Gastroesophageal sphincter (tissue), 4 donors: ENCODE measurements at regions not wholly inside any gene's neighbourhood (a gene's known extent, or its start where the extent isn't known, plus 50 kb on each side); places are given as distances from the start of the nearest gene placed in this dataset.
"Not testable (repeated sequence)": the region's sequence is repeated elsewhere in the genome, so short reads cannot be mapped to it uniquely, and the experiment has no call there.

ENCODE experiments used
- ATAC-seq: fragments of 150-250 bp; one replicate; pipeline ENCODE4 v1.9.1; 2016; ENCODE audit warnings: mild to moderate bottlenecking, moderate library complexity
- H3K27ac ChIP-seq, 4 donors: fragments of 200-600 bp; sonication (generic) in 3 of 4; 1 replicate in 3 of 4; 2 replicates in 1 of 4; pipeline ENCODE4 v1.5.1; 2016 to 2019
- H3K27me3 ChIP-seq: fragments of 200-600 bp; sonication (generic); one replicate; pipeline ENCODE4 v1.5.1; 2019
- H3K36me3 ChIP-seq, 2 donors: fragments of 200-600 bp; sonication (generic); one replicate each; pipeline ENCODE4 v1.5.1; 2019; ENCODE audit warnings: control low read depth in 1 of 2
- H3K4me1 ChIP-seq, 3 donors: fragments of 200-600 bp; sonication (generic); 1 replicate in 2 of 3; 2 replicates in 1 of 3; pipeline ENCODE4 v1.5.1; 2016 to 2019; ENCODE audit warnings: control low read depth in 2 of 3
- H3K4me3 ChIP-seq, 2 donors: fragments of 200-600 bp; sonication (generic); one replicate each; pipeline ENCODE4 v1.5.1; 2019; ENCODE audit warnings: mild to moderate bottlenecking in 1 of 2, moderate library complexity in 1 of 2
- H3K9me3 ChIP-seq, 3 donors: fragments of 200-600 bp; sonication (generic); one replicate each; pipeline ENCODE4 v1.5.1; 2017 to 2019; ENCODE audit warnings: control low read depth in 2 of 3
- EP300 ChIP-seq: sonication (generic); formaldehyde crosslinking; IDR thresholded peaks from one replicate; pipeline ENCODE4 v1.6.1; 2017; ENCODE audit warnings: antibody characterized with exemption, mild to moderate bottlenecking
- POLR2A ChIP-seq, 2 donors: fragments of 450-650 bp; IDR thresholded peaks; one replicate each; pipeline ENCODE4 v1.6.1; 2017; ENCODE audit warnings: antibody characterized with exemption in 2 of 2, mild to moderate bottlenecking in 2 of 2, moderate library complexity in 1 of 2
- POLR2AphosphoS5 ChIP-seq: sonication (generic); formaldehyde crosslinking; IDR thresholded peaks from one replicate; pipeline ENCODE4 v1.6.1; 2017; ENCODE audit warnings: antibody characterized with exemption
- WGBS, 2 donors: methylation state at CpG; one replicate each; pipeline ENCODE4 v1.1.5; 2018; ENCODE audit warnings: low coverage in 1 of 2; 5-methylcytosine and 5-hydroxymethylcytosine counted together
- TF ChIP-seq, protein P1 (sequence below), 4 experiments: fragments of 200-600 bp in 2 of 4; fragments of 450-650 bp in 2 of 4; sonication (generic) in 1 of 4; IDR thresholded peaks; one replicate each; pipeline ENCODE4 v1.5.1; 2017 to 2019; ENCODE audit warnings: antibody characterized with exemption in 4 of 4, mild to moderate bottlenecking in 2 of 4, moderate library complexity in 2 of 4

- TF ChIP-seq POLR2A (IDR thresholded peaks at IDR 0.05), result no peak
- TF ChIP-seq POLR2AphosphoS5, result no peak
- TF ChIP-seq, protein P1, sequence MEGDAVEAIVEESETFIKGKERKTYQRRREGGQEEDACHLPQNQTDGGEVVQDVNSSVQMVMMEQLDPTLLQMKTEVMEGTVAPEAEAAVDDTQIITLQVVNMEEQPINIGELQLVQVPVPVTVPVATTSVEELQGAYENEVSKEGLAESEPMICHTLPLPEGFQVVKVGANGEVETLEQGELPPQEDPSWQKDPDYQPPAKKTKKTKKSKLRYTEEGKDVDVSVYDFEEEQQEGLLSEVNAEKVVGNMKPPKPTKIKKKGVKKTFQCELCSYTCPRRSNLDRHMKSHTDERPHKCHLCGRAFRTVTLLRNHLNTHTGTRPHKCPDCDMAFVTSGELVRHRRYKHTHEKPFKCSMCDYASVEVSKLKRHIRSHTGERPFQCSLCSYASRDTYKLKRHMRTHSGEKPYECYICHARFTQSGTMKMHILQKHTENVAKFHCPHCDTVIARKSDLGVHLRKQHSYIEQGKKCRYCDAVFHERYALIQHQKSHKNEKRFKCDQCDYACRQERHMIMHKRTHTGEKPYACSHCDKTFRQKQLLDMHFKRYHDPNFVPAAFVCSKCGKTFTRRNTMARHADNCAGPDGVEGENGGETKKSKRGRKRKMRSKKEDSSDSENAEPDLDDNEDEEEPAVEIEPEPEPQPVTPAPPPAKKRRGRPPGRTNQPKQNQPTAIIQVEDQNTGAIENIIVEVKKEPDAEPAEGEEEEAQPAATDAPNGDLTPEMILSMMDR (IDR thresholded peaks at IDR 0.05), result no peak
- no peak for TF ChIP-seq EP300
- Histone ChIP-seq H3K9me3 (no peaks in the 10 kb centered on the region), H3K36me3 (no peaks in the 10 kb centered on the region), H3K4me1 (no peaks in the 10 kb centered on the region), H3K27ac (no peak overlapping the region), H3K4me3 (no peak overlapping the region), H3K27me3 (no peaks in the 10 kb centered on the region)
- ATAC-seq, result no peak
- 71% methylated on average over 1 of the region's 1 CpG; no CpG with 5 or more reads in 1 of the 2 donors for WGBS, 2 donors
These were observed 285.0 kb downstream of the C11orf87 start for GRCh38 chr11:109706945-109707344.

GRCh38 chr11:109707411-109707810 is 285.4 kb downstream of the C11orf87 start:
- Histone ChIP-seq H3K4me3 (no peak overlapping the region), H3K27me3 (no peaks in the 10 kb centered on the region), H3K9me3 (no peaks in the 10 kb centered on the region), H3K27ac (no peak overlapping the region), H3K36me3 (no peaks in the 10 kb centered on the region), H3K4me1 (no peaks in the 10 kb centered on the region)
- ATAC-seq, result no peak
- WGBS, 2 donors, result 56 to 75% methylated on average over 1 to 2 of the region's 2 CpGs
- TF ChIP-seq EP300 (no peak), POLR2A (IDR thresholded peaks at IDR 0.05) (no peak), POLR2AphosphoS5 (no peak)
- TF ChIP-seq, protein P1 (IDR thresholded peaks at IDR 0.05), result no peak

- no peaks in the 10 kb centered on the region for H3K4me1 ChIP-seq
- no peaks in the 10 kb centered on the region for H3K9me3 ChIP-seq
- no peak for ATAC-seq
These were observed 286.2 kb downstream of the C11orf87 start for GRCh38 chr11:109708184-109708583.

DNA sequence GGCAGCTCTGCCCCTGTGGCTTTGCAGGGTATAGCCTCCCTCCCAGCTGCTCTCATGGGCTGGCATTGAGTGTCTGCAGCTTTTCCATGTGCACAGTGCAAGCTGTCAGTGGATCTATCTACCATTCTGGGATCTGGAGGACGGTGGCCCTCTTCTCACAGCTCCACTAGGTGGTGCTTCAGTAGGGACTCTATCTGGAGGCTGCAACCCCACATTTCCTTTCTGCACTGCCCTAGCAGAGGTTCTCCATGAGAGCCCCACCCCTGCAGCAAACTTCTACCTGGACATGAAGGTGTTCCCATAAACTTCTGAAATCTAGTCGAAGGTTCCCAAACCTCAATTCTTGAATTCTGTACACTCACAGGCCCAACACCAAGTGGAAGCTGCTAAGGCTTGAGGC is 292.5 kb downstream of the C11orf87 start:
- ATAC-seq, H3K36me3 ChIP-seq, H3K27ac ChIP-seq, H3K4me1 ChIP-seq, H3K4me3 ChIP-seq, H3K27me3 ChIP-seq: not testable (repeated sequence)
- WGBS, 2 donors, result no CpG with 5 or more reads among the region's 2 CpGs
- H3K9me3 ChIP-seq, result peaks cover 0 to 23% (median 0%) of the 10 kb centered on the region in 3 donors

More at GRCh38 chr11:109708184-109708583, 286.2 kb downstream of the C11orf87 start:
- Histone ChIP-seq H3K27ac (no peak overlapping the region), H3K27me3 (no peaks in the 10 kb centered on the region), H3K4me3 (no peak overlapping the region), H3K36me3 (no peaks in the 10 kb centered on the region)
- WGBS, 2 donors, result 33 to 35% methylated on average over 1 of the region's 1 CpG
- TF ChIP-seq, protein P1 (IDR thresholded peaks at IDR 0.05), result no peak
- no peak for TF ChIP-seq POLR2A (IDR thresholded peaks at IDR 0.05)

- H3K36me3 ChIP-seq, ATAC-seq, H3K27ac ChIP-seq, H3K4me3 ChIP-seq, H3K4me1 ChIP-seq, H3K27me3 ChIP-seq: not testable (repeated sequence)
- 43 to 74% methylated on average over 2 to 4 of the region's 4 CpGs for WGBS, 2 donors
- peaks cover 0 to 23% (median 0%) of the 10 kb centered on the region in 3 donors for H3K9me3 ChIP-seq
These were observed 293.4 kb downstream of the C11orf87 start for GRCh38 chr11:109715424-109715823.

DNA sequence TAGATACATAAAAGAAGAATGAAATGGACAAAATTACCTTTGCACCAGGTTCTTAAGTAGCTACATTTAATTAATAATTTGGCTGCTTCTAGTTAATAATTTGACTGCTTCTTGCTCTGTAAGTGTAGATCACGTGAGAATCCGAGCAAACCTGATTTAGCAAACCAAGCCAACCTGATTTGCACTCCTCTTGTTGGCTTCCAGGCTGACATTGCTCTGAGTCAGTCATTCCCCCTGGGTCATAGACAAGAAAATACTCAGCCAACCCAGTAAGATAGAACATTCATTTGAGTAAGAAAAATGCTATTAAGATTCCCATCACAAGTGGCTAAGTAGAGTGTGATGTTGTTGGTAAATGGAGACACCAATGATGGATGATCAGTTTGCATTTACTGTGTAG is 304.1 kb downstream of the C11orf87 start:
- Histone ChIP-seq H3K9me3 (no peaks in the 10 kb centered on the region), H3K4me3 (no peak overlapping the region), H3K27ac (no peak overlapping the region), H3K4me1 (no peaks in the 10 kb centered on the region), H3K27me3 (no peaks in the 10 kb centered on the region), H3K36me3 (no peaks in the 10 kb centered on the region)
- no peak for ATAC-seq
- 78 to 90% methylated on average over 2 of the region's 2 CpGs for WGBS, 2 donors
- no peak for TF ChIP-seq POLR2A (IDR thresholded peaks at IDR 0.05)
- no peak for TF ChIP-seq EP300
- TF ChIP-seq, protein P1 (IDR thresholded peaks at IDR 0.05), result no peak
- no peak for TF ChIP-seq POLR2AphosphoS5
